Activated T-helper 17 cell treated with anti-CD3 and anti-CD28 coated beads, Interleukin-2, amount 50 U/mL, for 72 hours (primary cell): ENCODE measurements at regions not wholly inside any gene's neighbourhood (a gene's known extent, or its start where the extent isn't known, plus 50 kb on each side); places are given as distances from the start of the nearest gene placed in this dataset.
"Not testable (repeated sequence)": the region's sequence is repeated elsewhere in the genome, so short reads cannot be mapped to it uniquely, and the experiment has no call there.

Experiments
- ATAC-seq: fragments of 150-1000 bp; cut with Tn5 transposase; replicated peaks from 2 replicates; pipeline ENCODE4 v1.10.0; 2021; ENCODE audit warnings: mild to moderate bottlenecking, moderate library complexity
- H3K27ac Mint-ChIP-seq: one replicate; pipeline ENCODE4 v1.8.0; 2022; ENCODE audit warnings: mixed read lengths
- H3K27me3 Mint-ChIP-seq: one replicate; pipeline ENCODE4 v1.8.0; 2022; ENCODE audit warnings: mixed read lengths
- H3K36me3 Mint-ChIP-seq: one replicate; pipeline ENCODE4 v1.8.0; 2022; ENCODE audit warnings: low read depth, mild to moderate bottlenecking, mixed read lengths
- H3K4me1 Mint-ChIP-seq: one replicate; pipeline ENCODE4 v1.8.0; 2022; ENCODE audit warnings: mixed read lengths
- H3K4me3 Mint-ChIP-seq: one replicate; pipeline ENCODE4 v1.8.0; 2022; ENCODE audit warnings: mild to moderate bottlenecking, mixed read lengths
- H3K9me3 Mint-ChIP-seq: one replicate; pipeline ENCODE4 v1.8.0; 2022; ENCODE audit warnings: mixed read lengths

GRCh38 chr22:46045459-46046298, 68.7 kb upstream of the WNT7B start:
- H3K27me3 Mint-ChIP-seq: no peaks in the 10 kb centered on the region
- H3K9me3 Mint-ChIP-seq: no peaks in the 10 kb centered on the region
- H3K4me1 Mint-ChIP-seq: peaks cover 3% of the 10 kb centered on the region
- no peaks in the 10 kb centered on the region for H3K36me3 Mint-ChIP-seq
- H3K27ac Mint-ChIP-seq: peak overlapping the region; percentile 54
- H3K4me3 Mint-ChIP-seq: peak overlapping the region; percentile 82
- ATAC-seq: no peak

DNA sequence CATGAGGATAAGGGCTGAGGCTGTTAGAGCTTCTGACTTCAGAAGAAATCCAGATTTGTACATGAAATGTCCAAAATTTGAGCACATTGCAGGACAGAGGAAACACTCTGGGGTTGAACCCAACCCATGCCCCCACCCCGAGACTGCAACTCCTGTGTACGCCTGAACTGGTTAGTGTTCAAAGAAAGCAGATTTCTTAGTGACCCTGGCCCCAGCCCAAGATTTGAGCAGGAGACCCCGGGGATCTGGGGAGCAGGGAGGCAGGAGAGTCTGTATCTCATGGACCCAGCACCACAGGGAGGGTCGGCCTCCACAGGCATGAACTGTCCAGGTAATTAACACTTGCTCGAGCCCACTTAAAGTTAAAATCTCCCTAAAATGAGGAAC, 69.3 kb upstream of the WNT7B start:
- H3K27me3 Mint-ChIP-seq: no peaks in the 10 kb centered on the region
- no peaks in the 10 kb centered on the region for H3K9me3 Mint-ChIP-seq
- H3K27ac Mint-ChIP-seq: peak overlapping the region; percentile 54
- ATAC-seq: no peak
- H3K36me3 Mint-ChIP-seq: no peaks in the 10 kb centered on the region
- H3K4me3 Mint-ChIP-seq: peak overlapping the region; percentile 82
- H3K4me1 Mint-ChIP-seq: peaks cover 3% of the 10 kb centered on the region

GRCh38 chr22:46047226-46047625, 70.3 kb upstream of the WNT7B start:
- Mint-ChIP-seq H3K4me3 (no peak overlapping the region), H3K36me3 (no peaks in the 10 kb centered on the region), H3K27me3 (no peaks in the 10 kb centered on the region), H3K9me3 (no peaks in the 10 kb centered on the region), H3K4me1 (peaks cover 3% of the 10 kb centered on the region), H3K27ac (no peak overlapping the region)
- ATAC-seq: no peak

DNA sequence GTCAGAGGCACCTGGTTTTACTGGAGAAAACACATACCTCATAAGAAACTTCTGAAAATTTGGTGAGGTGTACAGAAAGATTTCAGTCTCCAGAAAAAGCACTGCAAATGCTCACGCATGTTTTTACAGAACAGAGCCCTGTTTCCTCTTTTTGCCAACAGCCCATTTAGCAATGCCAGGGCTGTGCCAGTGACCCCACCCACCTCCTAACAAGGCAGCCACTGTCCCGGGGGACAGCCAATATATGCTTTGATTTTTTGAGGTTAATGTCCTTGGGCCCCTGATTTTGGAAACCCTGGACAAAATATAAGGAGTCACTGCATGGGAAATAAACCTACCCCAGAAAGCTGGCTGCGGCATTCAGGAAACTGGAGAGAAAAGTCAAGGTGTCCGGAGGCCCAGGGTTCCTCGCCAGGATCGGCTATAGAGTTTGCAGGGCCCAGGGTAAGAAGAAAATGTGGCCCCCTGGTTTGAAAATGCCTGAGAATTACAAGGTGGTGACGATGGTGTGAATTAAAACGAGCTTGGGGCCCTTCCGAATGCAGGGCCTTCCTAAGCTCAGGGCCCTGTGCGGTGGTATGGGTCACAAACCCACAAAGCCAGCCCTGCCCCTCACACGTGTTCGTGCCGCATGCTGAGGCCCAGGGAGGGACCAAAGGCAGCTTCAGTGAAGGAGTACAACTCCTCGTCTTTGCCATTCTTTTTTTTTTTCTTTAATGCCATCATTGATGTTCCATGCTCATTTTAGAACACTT, 71.1 kb upstream of the WNT7B start:
- H3K36me3 Mint-ChIP-seq: peaks cover 4% of the 10 kb centered on the region
- no peak for ATAC-seq
- H3K9me3 Mint-ChIP-seq: no peaks in the 10 kb centered on the region
- peaks cover 3% of the 10 kb centered on the region for H3K4me1 Mint-ChIP-seq
- no peak overlapping the region for H3K4me3 Mint-ChIP-seq
- no peaks in the 10 kb centered on the region for H3K27me3 Mint-ChIP-seq
- no peak overlapping the region for H3K27ac Mint-ChIP-seq

DNA sequence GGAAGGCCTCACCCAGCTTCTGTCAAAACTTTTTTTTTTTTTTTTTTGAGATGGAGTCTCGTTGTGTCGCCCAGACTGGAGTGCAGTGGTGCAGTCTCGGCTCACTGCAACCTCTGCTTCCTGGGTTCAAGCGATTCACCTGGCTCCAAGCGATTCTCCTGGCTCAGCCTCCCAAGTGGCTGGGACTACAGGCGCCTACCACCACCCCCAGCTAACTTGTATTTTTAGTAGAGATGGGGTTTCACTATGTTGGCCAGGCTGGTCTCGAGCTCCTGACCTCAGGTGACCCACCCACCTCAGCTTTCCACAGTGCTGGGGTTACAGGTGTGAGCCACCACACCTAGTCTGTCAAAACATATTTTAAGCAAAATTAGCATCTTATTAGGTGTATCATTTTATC, 71.7 kb upstream of the WNT7B start:
- H3K27me3 Mint-ChIP-seq, H3K4me3 Mint-ChIP-seq, H3K36me3 Mint-ChIP-seq, H3K9me3 Mint-ChIP-seq, H3K4me1 Mint-ChIP-seq, H3K27ac Mint-ChIP-seq, ATAC-seq: not testable (repeated sequence)

DNA sequence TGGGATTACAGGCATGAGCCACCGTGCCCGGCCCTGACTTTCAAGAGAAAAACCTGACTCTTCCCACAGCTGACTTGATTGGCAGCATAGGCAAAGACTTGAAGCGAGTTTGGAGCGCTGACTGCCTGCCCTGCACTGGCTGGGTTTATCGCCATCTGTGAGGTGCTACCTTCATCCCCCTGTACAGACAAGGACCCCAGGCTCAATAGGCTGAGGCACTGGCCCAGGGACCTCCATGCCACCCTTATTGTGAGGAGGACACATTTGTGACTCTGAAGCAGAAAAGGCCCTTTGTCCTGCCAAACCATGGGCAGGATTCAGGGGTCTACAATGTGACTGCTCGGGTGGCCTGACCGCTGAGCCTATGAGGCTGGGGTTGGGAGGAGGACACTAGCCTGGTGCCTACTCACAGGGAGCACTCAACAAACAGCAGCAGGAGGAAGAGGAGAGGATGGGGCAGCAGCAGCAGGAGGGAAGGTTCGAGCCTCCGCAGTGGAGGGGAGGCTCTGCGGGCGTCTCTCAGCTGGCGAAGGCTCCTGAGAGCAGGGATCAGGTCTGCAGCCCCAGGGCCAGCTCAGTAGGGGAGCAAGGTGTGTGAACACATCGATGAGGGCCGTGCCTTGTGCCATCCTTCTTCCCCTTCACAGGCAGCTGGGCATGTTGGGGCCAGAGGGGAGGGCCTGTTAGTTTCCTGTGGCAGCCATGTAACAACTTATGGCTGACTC, 72.9 kb upstream of the WNT7B start:
- H3K36me3 Mint-ChIP-seq: peaks cover 12% of the 10 kb centered on the region
- no peak for ATAC-seq
- no peaks in the 10 kb centered on the region for H3K27me3 Mint-ChIP-seq
- H3K9me3 Mint-ChIP-seq: no peaks in the 10 kb centered on the region
- H3K27ac Mint-ChIP-seq: peak overlapping the region; percentile 97
- no peak overlapping the region for H3K4me3 Mint-ChIP-seq
- peaks cover 4% of the 10 kb centered on the region for H3K4me1 Mint-ChIP-seq

DNA sequence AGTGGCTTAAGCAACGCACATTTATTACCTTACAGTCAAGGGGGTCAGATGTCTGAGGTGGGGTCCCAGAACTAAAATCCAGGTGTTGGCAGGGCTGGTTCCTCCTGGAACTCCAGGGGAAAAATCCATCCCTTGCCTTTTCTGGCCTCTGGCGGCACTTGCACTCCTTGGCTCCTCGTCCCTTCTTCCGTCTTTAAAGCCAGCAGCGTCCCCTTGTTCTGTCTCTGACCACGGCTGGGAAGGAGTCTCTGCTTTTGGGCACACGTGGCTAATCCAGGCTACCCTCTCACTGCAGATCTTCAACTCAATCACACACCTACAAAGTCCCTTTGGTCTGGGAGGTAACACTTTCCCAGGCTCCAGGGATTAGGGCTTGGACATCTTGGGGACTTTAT, 73.5 kb upstream of the WNT7B start:
- no peak overlapping the region for H3K4me3 Mint-ChIP-seq
- peaks cover 7% of the 10 kb centered on the region for H3K4me1 Mint-ChIP-seq
- peak overlapping the region; percentile 97 for H3K27ac Mint-ChIP-seq
- peaks cover 13% of the 10 kb centered on the region for H3K36me3 Mint-ChIP-seq
- H3K9me3 Mint-ChIP-seq: no peaks in the 10 kb centered on the region
- H3K27me3 Mint-ChIP-seq: no peaks in the 10 kb centered on the region
- ATAC-seq: no peak

DNA sequence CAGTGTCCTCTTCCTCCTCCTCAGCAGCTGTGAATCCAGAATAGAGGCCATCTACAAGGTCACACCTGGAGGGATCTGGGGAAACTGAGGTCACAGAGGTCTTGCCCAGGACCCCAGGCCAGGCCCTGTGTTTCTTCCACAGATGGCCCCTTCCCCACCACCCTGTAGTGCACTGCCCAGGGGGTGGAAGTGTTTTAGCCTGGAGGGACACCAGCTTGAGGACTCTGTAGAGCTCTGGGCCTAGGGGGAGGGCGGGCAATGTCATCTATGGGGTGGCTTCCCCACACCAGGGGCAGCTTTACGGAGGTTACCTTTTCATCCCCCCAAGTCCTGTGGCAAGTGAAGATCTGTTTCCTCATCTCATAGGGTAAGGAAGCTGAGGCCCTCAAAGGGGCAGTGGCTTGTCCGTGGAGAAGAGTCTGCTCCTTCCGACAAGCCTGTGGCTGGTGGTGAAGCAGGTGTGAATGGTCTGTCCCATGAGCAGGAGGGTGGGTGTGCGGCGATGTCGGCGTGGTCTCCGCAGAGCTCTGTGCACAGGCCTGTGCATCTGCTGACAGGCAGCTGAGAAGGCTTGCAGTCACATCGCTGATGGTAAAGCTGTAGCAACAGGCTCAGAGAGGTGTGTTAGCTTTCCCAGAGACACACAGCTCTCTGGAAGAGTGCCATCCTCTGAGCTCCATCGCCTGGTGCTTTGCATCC, 74.1 kb upstream of the WNT7B start:
- Mint-ChIP-seq H3K27ac (peak overlapping the region; percentile 97), H3K9me3 (no peaks in the 10 kb centered on the region), H3K4me3 (peak overlapping the region; percentile 95), H3K4me1 (peaks cover 8% of the 10 kb centered on the region), H3K36me3 (peaks cover 13% of the 10 kb centered on the region), H3K27me3 (no peaks in the 10 kb centered on the region)
- no peak for ATAC-seq

GRCh38 chr22:46051646-46052045, 74.7 kb upstream of the WNT7B start:
- no peak for ATAC-seq
- Mint-ChIP-seq H3K9me3 (no peaks in the 10 kb centered on the region), H3K27me3 (no peaks in the 10 kb centered on the region), H3K4me1 (peaks cover 8% of the 10 kb centered on the region), H3K4me3 (peak overlapping the region; percentile 95), H3K36me3 (peaks cover 13% of the 10 kb centered on the region), H3K27ac (peak overlapping the region; percentile 97)

- Mint-ChIP-seq H3K4me3 (peak overlapping the region; percentile 95), H3K27me3 (no peaks in the 10 kb centered on the region), H3K9me3 (no peaks in the 10 kb centered on the region), H3K36me3 (peaks cover 13% of the 10 kb centered on the region), H3K27ac (peak overlapping the region; percentile 97), H3K4me1 (peaks cover 8% of the 10 kb centered on the region)
- ATAC-seq: no peak
These were observed 75.4 kb upstream of the WNT7B start for GRCh38 chr22:46052331-46052771.

DNA sequence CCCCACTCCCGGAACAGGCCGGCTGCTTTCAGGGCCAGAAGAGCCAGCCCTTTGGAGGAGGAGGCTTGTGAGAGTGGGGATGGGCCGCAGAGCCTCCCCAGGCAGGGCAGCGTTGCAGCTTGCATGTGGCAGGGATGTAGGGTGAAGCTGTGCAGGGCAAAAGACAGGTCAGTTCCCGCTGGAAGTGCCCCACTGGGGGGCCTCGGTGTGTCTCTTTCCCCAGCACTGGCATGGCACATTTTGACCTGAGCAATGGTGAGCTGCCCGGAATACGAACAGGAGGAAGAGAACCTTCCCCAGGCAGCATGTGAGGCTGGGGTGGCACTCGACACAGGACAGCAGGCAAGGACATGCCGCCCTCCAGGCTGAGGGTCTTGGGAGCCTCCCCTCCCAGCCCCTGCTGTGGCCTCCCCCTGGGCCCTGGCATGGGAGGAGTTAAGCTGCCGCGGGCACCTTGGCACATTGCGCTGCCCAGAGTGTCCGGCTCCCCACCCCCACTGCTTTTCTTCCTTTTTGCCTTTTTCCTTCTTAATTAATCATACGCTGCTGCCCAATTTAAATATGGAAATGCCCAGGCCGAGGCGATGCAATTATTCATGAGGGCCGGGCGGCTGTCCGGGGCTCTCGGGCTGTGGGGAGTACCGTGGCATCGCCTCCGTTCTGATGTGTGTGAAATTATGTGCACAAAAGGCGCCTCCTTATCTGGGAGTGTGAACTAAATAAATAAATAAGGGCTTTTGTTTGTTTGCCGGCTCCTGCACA, 76.0 kb upstream of the WNT7B start:
- Mint-ChIP-seq H3K27me3 (no peaks in the 10 kb centered on the region), H3K4me1 (peaks cover 8% of the 10 kb centered on the region), H3K36me3 (peaks cover 13% of the 10 kb centered on the region), H3K27ac (peak overlapping the region; percentile 97), H3K4me3 (peak overlapping the region; percentile 95), H3K9me3 (no peaks in the 10 kb centered on the region)
- peak; percentile 42 for ATAC-seq

GRCh38 chr22:46053563-46054090, 76.7 kb upstream of the WNT7B start:
- peak; percentile 62 for ATAC-seq
- Mint-ChIP-seq H3K4me3 (peak overlapping the region; percentile 95), H3K27me3 (no peaks in the 10 kb centered on the region), H3K4me1 (peaks cover 8% of the 10 kb centered on the region), H3K36me3 (peaks cover 13% of the 10 kb centered on the region), H3K9me3 (no peaks in the 10 kb centered on the region), H3K27ac (peak overlapping the region; percentile 97)
